CD14-positive monocyte (primary cell): ENCODE measurements at regions not wholly inside any gene's neighbourhood (a gene's known extent, or its start where the extent isn't known, plus 50 kb on each side); places are given as distances from the start of the nearest gene placed in this dataset.

Source experiments
- DNase-seq, 3 donors: peaks; one replicate each; pipeline ENCODE4 v3.0.0-alpha.2; 2011 to 2022
- H2AFZ ChIP-seq: 2 replicates; pipeline ENCODE4 v1.6.0; 2012; ENCODE audit warnings: mild to moderate bottlenecking, low read depth, low read length, inconsistent platforms; ENCODE audit not compliant: insufficient read depth, poor library complexity, severe bottlenecking
- H3K27ac ChIP-seq, 2 donors: 1 replicate in 1 of 2; 2 replicates in 1 of 2; pipeline ENCODE4 v1.5.1; 2012 to 2013; ENCODE audit warnings: low read length in 2 of 2, control low read depth in 1 of 2, inconsistent platforms in 1 of 2, low read depth in 1 of 2, mild to moderate bottlenecking in 1 of 2
- H3K27me3 ChIP-seq, 2 donors: one replicate each; pipeline versions ENCODE4 v1.6.0 to v1.6.1; 2011 to 2013; ENCODE audit warnings: low read length in 2 of 2; ENCODE audit not compliant: control insufficient read depth in 2 of 2, insufficient read depth in 2 of 2
- H3K36me3 ChIP-seq, 2 donors: replicated peaks in 1 of 2; 1 replicate in 1 of 2; 2 replicates in 1 of 2; pipeline versions ENCODE4 v1.5.1 to v1.6.1; 2012 to 2013; ENCODE audit warnings: low read length in 2 of 2, control low read depth in 1 of 2, inconsistent platforms in 1 of 2, mild to moderate bottlenecking in 1 of 2; ENCODE audit not compliant: insufficient read depth in 2 of 2, control insufficient read depth in 1 of 2
- H3K4me1 ChIP-seq, 2 donors: 1 replicate in 1 of 2; 2 replicates in 1 of 2; pipeline versions ENCODE4 v1.5.1 to v1.6.1; 2012 to 2013; ENCODE audit warnings: low read length in 2 of 2, control low read depth in 1 of 2, inconsistent platforms in 1 of 2, mild to moderate bottlenecking in 1 of 2, moderate library complexity in 1 of 2; ENCODE audit not compliant: insufficient read depth in 2 of 2, control insufficient read depth in 1 of 2
- H3K4me2 ChIP-seq: replicated peaks from 2 replicates; pipeline ENCODE3; 2012; ENCODE audit warnings: low read length, moderate library complexity, mild to moderate bottlenecking; ENCODE audit not compliant: poor library complexity, severe bottlenecking; ENCODE audit errors: extremely low read depth
- H3K4me3 ChIP-seq, 3 experiments: fragments of 200-600 bp in 1 of 3; sonication (generic) in 1 of 3; replicated peaks in 1 of 3; 1 replicate in 2 of 3; 2 replicates in 1 of 3; pipeline ENCODE4 v1.5.1; 2011 to 2013; ENCODE audit warnings: low read length in 3 of 3, mild to moderate bottlenecking in 3 of 3, control low read depth in 2 of 3, low read depth in 2 of 3, inconsistent platforms in 1 of 3, moderate library complexity in 1 of 3
- H3K79me2 ChIP-seq: 2 replicates; pipeline ENCODE4 v1.6.0; 2012; ENCODE audit warnings: mild to moderate bottlenecking, control low read depth, inconsistent platforms, low read length, moderate library complexity; ENCODE audit not compliant: insufficient read depth
- H3K9ac ChIP-seq: 2 replicates; pipeline ENCODE4 v1.6.0; 2017; ENCODE audit warnings: low read length, mild to moderate bottlenecking; ENCODE audit not compliant: insufficient read depth, poor library complexity, severe bottlenecking
- H3K9me3 ChIP-seq, 2 donors: replicated peaks in 1 of 2; 1 replicate in 1 of 2; 2 replicates in 1 of 2; pipeline versions ENCODE4 v1.5.1 to v1.6.1; 2012 to 2013; ENCODE audit warnings: low read length in 2 of 2, control low read depth in 1 of 2; ENCODE audit not compliant: control insufficient read depth in 1 of 2, insufficient read depth in 1 of 2
- H4K20me1 ChIP-seq: 2 replicates; pipeline ENCODE4 v1.6.0; 2012; ENCODE audit warnings: mild to moderate bottlenecking, low read length, control low read depth, moderate library complexity; ENCODE audit not compliant: insufficient read depth
- H3K27ac Mint-ChIP-seq, 7 donors: one replicate each; pipeline ENCODE4 v1.8.0; 2020; ENCODE audit warnings: mild to moderate bottlenecking in 7 of 7, mixed read lengths in 7 of 7, moderate library complexity in 6 of 7, inconsistent platforms in 2 of 7
- H3K27me3 Mint-ChIP-seq, 3 donors: one replicate each; pipeline ENCODE4 v1.8.0; 2021 to 2022; ENCODE audit warnings: low read depth in 3 of 3, mild to moderate bottlenecking in 3 of 3, mixed read lengths in 3 of 3, moderate library complexity in 3 of 3, inconsistent platforms in 1 of 3
- H3K36me3 Mint-ChIP-seq, 2 donors: one replicate each; pipeline ENCODE4 v1.8.0; 2020; ENCODE audit warnings: mixed read lengths in 2 of 2, inconsistent platforms in 1 of 2, mild to moderate bottlenecking in 1 of 2
- H3K4me1 Mint-ChIP-seq: one replicate; pipeline ENCODE4 v1.8.0; 2020; ENCODE audit warnings: mild to moderate bottlenecking, mixed read lengths
- H3K4me3 Mint-ChIP-seq, 2 donors: one replicate each; pipeline ENCODE4 v1.8.0; 2020; ENCODE audit warnings: mild to moderate bottlenecking in 2 of 2, mixed read lengths in 2 of 2, moderate library complexity in 1 of 2
- H3K9me3 Mint-ChIP-seq, 7 donors: one replicate each; pipeline ENCODE4 v1.8.0; 2020 to 2022; ENCODE audit warnings: mixed read lengths in 7 of 7, mild to moderate bottlenecking in 6 of 7, moderate library complexity in 6 of 7, inconsistent platforms in 2 of 7
- CTCF ChIP-seq: fragments of 200-600 bp; IDR thresholded peaks from one replicate; pipeline ENCODE4 v1.8.0; 2022; ENCODE audit warnings: antibody characterized with exemption, mild to moderate bottlenecking
- WGBS: methylation state at CpG from one replicate; pipeline ENCODE4 v1.1.5; 2013; ENCODE audit warnings: missing lambda C conversion rate; ENCODE audit not compliant: insufficient coverage; 5-methylcytosine and 5-hydroxymethylcytosine counted together
- intact Hi-C, 2 donors: fragments of 100-400 bp; cut with micrococcal nuclease; formaldehyde crosslinking; loops; one replicate each; pipeline versions ENCODE4 v1.15.0 to v1.15.1; 2023

- 72% methylated on average over 13 of the region's 17 CpGs for WGBS
Measured at GRCh38 chr3:193791041-193792032, 198.3 kb downstream of the OPA1 start.

DNA sequence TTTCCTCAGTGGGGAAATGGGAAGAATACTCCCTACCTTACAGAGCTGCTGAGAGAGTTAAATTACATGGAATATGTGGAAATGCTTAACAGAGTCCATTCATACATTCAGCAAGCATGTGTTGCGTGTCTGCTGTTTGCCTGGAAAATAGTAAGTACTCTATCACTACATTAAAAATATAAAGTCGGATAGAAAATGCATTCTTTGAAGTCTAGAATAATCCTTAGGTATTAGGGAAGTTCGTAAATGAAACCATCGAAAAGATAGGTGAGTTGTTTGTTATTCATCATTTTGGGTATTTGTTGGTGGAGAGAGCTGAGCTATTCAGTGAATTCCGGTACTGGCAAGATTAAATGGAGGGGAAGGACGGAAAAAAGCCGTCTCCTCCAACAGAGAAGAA lies 200.1 kb downstream of the OPA1 start:
- H3K36me3 Mint-ChIP-seq, result no peaks in the 10 kb centered on the region
- peaks cover 8 to 34% (median 13%) of the 10 kb centered on the region in 3 donors for H3K27me3 Mint-ChIP-seq
- peaks cover 0 to 2% (median 0%) of the 10 kb centered on the region in 7 donors for H3K9me3 Mint-ChIP-seq
- no peak overlapping the region for H3K27ac Mint-ChIP-seq
- Histone ChIP-seq H3K4me2 (no peak overlapping the region), H3K9ac (no peak overlapping the region), H3K9me3 (no peaks in the 10 kb centered on the region), H4K20me1 (no peaks in the 10 kb centered on the region), H3K79me2 (no peaks in the 10 kb centered on the region), H3K4me1 (no peaks in the 10 kb centered on the region), H3K27ac (no peak overlapping the region), H3K4me3 (no peak overlapping the region), H3K27me3 (peaks cover 0 to 2% of the 10 kb centered on the region in 2 donors), H3K36me3 (no peaks in the 10 kb centered on the region), H2AFZ (no peak overlapping the region)
- no peak overlapping the region for H3K4me3 Mint-ChIP-seq
- intact Hi-C loops, result no loop called here
- no peak for TF ChIP-seq CTCF
- WGBS, result 80% methylated on average over 1 of the region's 7 CpGs
- no peak for DNase-seq
- H3K4me1 Mint-ChIP-seq, result peaks cover 4% of the 10 kb centered on the region

More at GRCh38 chr3:193791041-193792032, 198.3 kb downstream of the OPA1 start:
- intact Hi-C loops, result no loop called here
- H3K9ac ChIP-seq, result no peak overlapping the region
- no peak for TF ChIP-seq CTCF
- peaks cover 4% of the 10 kb centered on the region for H3K4me1 Mint-ChIP-seq
- no peak for DNase-seq
- no peaks in the 10 kb centered on the region for H3K4me1 ChIP-seq
- no peak overlapping the region for H3K4me2 ChIP-seq
- H3K79me2 ChIP-seq, result no peaks in the 10 kb centered on the region
- H3K4me3 ChIP-seq, result no peak overlapping the region
- no peaks in the 10 kb centered on the region for H3K36me3 Mint-ChIP-seq
- H4K20me1 ChIP-seq, result no peaks in the 10 kb centered on the region
- no peak overlapping the region for H2AFZ ChIP-seq
- peak overlapping the region in 1 of 7 donors; percentile 37 for H3K27ac Mint-ChIP-seq
- peaks cover 2 to 6% of the 10 kb centered on the region in 2 donors for H3K27me3 ChIP-seq
- H3K9me3 Mint-ChIP-seq, result peaks cover 0 to 2% (median 0%) of the 10 kb centered on the region in 7 donors
- no peaks in the 10 kb centered on the region for H3K36me3 ChIP-seq
- H3K4me3 Mint-ChIP-seq, result no peak overlapping the region
- no peaks in the 10 kb centered on the region for H3K9me3 ChIP-seq
- no peak overlapping the region for H3K27ac ChIP-seq
- H3K27me3 Mint-ChIP-seq, result peaks cover 14 to 38% (median 15%) of the 10 kb centered on the region in 3 donors
